HL-60 (cell line): ENCODE measurements at regions not wholly inside any gene's neighbourhood (a gene's known extent, or its start where the extent isn't known, plus 50 kb on each side); places are given as distances from the start of the nearest gene placed in this dataset.

Experiments used
- CTCF ChIP-seq: IDR thresholded peaks from one replicate; pipeline ENCODE4 v1.5.1; 2011; ENCODE audit warnings: low read length, control low read depth, inconsistent platforms; ENCODE audit not compliant: insufficient read depth
- POLR2AphosphoS5 ChIP-seq: IDR thresholded peaks from 2 replicates; pipeline ENCODE4 v1.6.1; 2012; ENCODE audit warnings: low read depth
- REST ChIP-seq: IDR thresholded peaks from 2 replicates; pipeline ENCODE4 v1.6.1; 2012; ENCODE audit warnings: low read depth; ENCODE audit not compliant: insufficient replicate concordance

GRCh38 chr16:86825631-86826030, 247.3 kb downstream of the FOXL1 start:
- TF ChIP-seq CTCF, result no peak
- no peak for TF ChIP-seq REST
- no peak for TF ChIP-seq POLR2AphosphoS5
